Heart left ventricle (tissue), 16 donors: ENCODE measurements at regions not wholly inside any gene's neighbourhood (a gene's known extent, or its start where the extent isn't known, plus 50 kb on each side); places are given as distances from the start of the nearest gene placed in this dataset.

Experiments
- ATAC-seq, 4 donors: fragments of 200-7000 bp; cut with Tn5 transposase; one replicate each; pipeline ENCODE4 v1.9.1; 2020 to 2022; ENCODE audit warnings: moderate library complexity in 4 of 4, mild to moderate bottlenecking in 3 of 4, moderate number of reproducible peaks in 1 of 4
- DNase-seq, 5 donors: peaks; one replicate each; pipeline ENCODE4 v3.0.0-alpha.2; 2020
- H3K27ac ChIP-seq, 12 donors: fragments of 200-600 bp; sonication (generic) in 4 of 12; one replicate each; pipeline versions ENCODE4 v1.5.0 to v1.8.0; 2016 to 2022; ENCODE audit warnings: mild to moderate bottlenecking in 2 of 12
- H3K27me3 ChIP-seq, 9 donors: fragments of 200-600 bp; sonication (generic) in 2 of 9; one replicate each; pipeline versions ENCODE4 v1.5.1 to v1.8.0; 2016 to 2022; ENCODE audit warnings: mild to moderate bottlenecking in 3 of 9
- H3K36me3 ChIP-seq, 9 donors: fragments of 200-600 bp; sonication (generic) in 2 of 9; one replicate each; pipeline versions ENCODE4 v1.5.0 to v1.8.0; 2018 to 2022; ENCODE audit warnings: mild to moderate bottlenecking in 2 of 9
- H3K4me1 ChIP-seq, 12 donors: fragments of 200-600 bp; sonication (generic) in 4 of 12; one replicate each; pipeline versions ENCODE4 v1.5.0 to v1.8.0; 2016 to 2022; ENCODE audit warnings: mild to moderate bottlenecking in 3 of 12
- H3K4me3 ChIP-seq, 12 donors: fragments of 200-600 bp; sonication (generic) in 4 of 12; one replicate each; pipeline versions ENCODE4 v1.5.0 to v1.8.0; 2017 to 2022; ENCODE audit warnings: mild to moderate bottlenecking in 9 of 12, moderate library complexity in 4 of 12
- H3K9me3 ChIP-seq, 12 donors: fragments of 200-600 bp; sonication (generic) in 4 of 12; one replicate each; pipeline versions ENCODE4 v1.5.0 to v1.8.0; 2016 to 2022; ENCODE audit warnings: mild to moderate bottlenecking in 1 of 12
- POLR2A ChIP-seq, 2 donors: fragments of 450-650 bp; IDR thresholded peaks; one replicate each; pipeline ENCODE4 v1.6.1; 2017; ENCODE audit warnings: antibody characterized with exemption in 2 of 2, mild to moderate bottlenecking in 2 of 2, moderate library complexity in 2 of 2
- WGBS, 4 donors: extraction: QIAGEN DNeasy Blood & Tissue Kit in 2 of 4; methylation state at CpG; one replicate each; pipeline versions ENCODE4 v1.1.5 to v1.1.7; 2013 to 2018; 5-methylcytosine and 5-hydroxymethylcytosine counted together
- intact Hi-C, 10 donors: fragments of 100-400 bp; cut with DNase I; formaldehyde crosslinking; loops; one replicate each; pipeline versions ENCODE4 v1.11.1 to v1.14.2; 2022
- TF ChIP-seq, protein P1 (sequence below), 12 donors: fragments of 200-600 bp; sonication (generic) in 4 of 12; IDR thresholded peaks; one replicate each; pipeline versions ENCODE4 v1.5.0 to v1.8.0; 2018 to 2022; ENCODE audit warnings: antibody characterized with exemption in 12 of 12, mild to moderate bottlenecking in 5 of 12
- donor health status: ischemic (EF 13 %, LVEDD 7.1; RV severe dilation, severe dysfunction).
- donor health status: healthy with polysubstance abuse.
- donor health status: DM: no; HTN: yes; CAD: no.
- donor health status: DM: no; HTN: no; CAD: no.
- donor health status: ischemic (EF 25% LVEDD 6.9; RV normal size, moderate dysfunction).
- donor health status: ischemic (EF 25% LVEDD 5.7; RV mildly dilated, moderate dysfunction).
- donor health status: healthy.
- donor health status: DM: yes; HTN: yes; CAD: no.
- donor health status: ischemic (EF 35%, LVEDD 5.7; RV mildly dilated, moderate dysfunction).
- donor health status: nonischemic (EF 11% LVEDD 7.7; RV severe dilation, severe dysfunction).
- donor health status: DM: yes; HTN: yes; CAD: no.
- donor health status: PGD.
- donor health status: ischemic (EF 29% LVEDD 5.4; RV normal size, mild dysfunction).
- donor health status: nonischemic (EF 23%, LVEDD 6.1; RV moderate dilation, normal function).

DNA sequence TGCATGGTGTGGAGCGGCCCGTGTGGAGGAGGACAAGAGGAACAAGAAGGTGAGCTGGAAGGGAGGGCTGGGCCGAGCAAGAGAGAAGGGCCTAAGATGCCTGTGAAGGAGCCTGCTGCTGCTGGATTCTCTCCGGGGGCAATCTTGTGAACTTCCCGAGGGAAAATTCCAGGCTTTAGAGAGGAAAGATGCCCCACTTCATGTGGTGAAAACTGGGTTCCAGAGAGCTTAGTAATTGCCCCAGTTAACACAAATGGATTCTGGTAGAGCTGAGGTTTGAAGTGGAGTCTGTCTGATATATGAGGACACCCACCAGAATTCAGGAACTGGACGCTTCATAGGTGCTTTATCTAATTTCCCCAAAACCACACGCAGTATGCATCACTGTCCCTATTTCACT lies 114.1 kb upstream of the ZMIZ1 start:
- ATAC-seq (no peak), DNase-seq (no peak)
- no peak overlapping the region for H3K27ac ChIP-seq
- H3K4me1 ChIP-seq = peaks cover 0 to 36% (median 6%) of the 10 kb centered on the region in 12 donors
- H3K27me3 ChIP-seq = no peaks in the 10 kb centered on the region
- no peaks in the 10 kb centered on the region for H3K9me3 ChIP-seq
- no peaks in the 10 kb centered on the region for H3K36me3 ChIP-seq
- TF ChIP-seq, protein P1, sequence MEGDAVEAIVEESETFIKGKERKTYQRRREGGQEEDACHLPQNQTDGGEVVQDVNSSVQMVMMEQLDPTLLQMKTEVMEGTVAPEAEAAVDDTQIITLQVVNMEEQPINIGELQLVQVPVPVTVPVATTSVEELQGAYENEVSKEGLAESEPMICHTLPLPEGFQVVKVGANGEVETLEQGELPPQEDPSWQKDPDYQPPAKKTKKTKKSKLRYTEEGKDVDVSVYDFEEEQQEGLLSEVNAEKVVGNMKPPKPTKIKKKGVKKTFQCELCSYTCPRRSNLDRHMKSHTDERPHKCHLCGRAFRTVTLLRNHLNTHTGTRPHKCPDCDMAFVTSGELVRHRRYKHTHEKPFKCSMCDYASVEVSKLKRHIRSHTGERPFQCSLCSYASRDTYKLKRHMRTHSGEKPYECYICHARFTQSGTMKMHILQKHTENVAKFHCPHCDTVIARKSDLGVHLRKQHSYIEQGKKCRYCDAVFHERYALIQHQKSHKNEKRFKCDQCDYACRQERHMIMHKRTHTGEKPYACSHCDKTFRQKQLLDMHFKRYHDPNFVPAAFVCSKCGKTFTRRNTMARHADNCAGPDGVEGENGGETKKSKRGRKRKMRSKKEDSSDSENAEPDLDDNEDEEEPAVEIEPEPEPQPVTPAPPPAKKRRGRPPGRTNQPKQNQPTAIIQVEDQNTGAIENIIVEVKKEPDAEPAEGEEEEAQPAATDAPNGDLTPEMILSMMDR (IDR thresholded peaks at IDR 0.05) = no peak
- no peak for TF ChIP-seq POLR2A (IDR thresholded peaks at IDR 0.05)
- 94 to 97% (median 96%) methylated on average over 7 of the region's 7 CpGs for WGBS, 4 donors
- intact Hi-C loops = no loop called here
- H3K4me3 ChIP-seq = no peak overlapping the region

DNA sequence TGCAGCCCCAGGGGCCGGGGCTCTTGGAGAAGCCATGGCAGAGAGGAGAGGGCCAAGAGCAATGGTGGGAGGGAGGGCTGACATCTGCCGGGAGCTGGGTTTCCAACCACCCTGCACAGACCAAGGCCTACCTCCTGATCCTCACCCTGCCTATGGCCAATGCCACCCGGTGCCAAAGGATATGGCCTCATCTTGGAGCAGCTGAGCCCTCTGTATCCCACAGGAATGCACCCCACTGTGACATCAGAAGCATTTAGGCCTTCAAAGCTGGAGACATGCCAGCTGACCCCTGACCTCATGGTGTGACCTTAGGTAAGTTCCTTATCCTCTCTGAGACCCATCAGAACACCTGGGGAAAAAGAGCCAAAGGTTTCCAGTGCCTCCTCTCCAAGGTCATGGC lies 113.6 kb upstream of the ZMIZ1 start:
- no peak for TF ChIP-seq POLR2A (IDR thresholded peaks at IDR 0.05)
- TF ChIP-seq, protein P1 (IDR thresholded peaks at IDR 0.05) = no peak
- ATAC-seq (no peak), DNase-seq (no peak)
- 60 to 96% (median 89%) methylated on average over 1 to 3 of the region's 3 CpGs for WGBS, 4 donors
- intact Hi-C loops = no loop called here
- H3K27me3 ChIP-seq = no peaks in the 10 kb centered on the region
- H3K9me3 ChIP-seq = no peaks in the 10 kb centered on the region
- no peak overlapping the region for H3K4me3 ChIP-seq
- no peak overlapping the region for H3K27ac ChIP-seq
- H3K4me1 ChIP-seq = peaks cover 0 to 41% (median 10%) of the 10 kb centered on the region in 12 donors
- no peaks in the 10 kb centered on the region for H3K36me3 ChIP-seq

DNA sequence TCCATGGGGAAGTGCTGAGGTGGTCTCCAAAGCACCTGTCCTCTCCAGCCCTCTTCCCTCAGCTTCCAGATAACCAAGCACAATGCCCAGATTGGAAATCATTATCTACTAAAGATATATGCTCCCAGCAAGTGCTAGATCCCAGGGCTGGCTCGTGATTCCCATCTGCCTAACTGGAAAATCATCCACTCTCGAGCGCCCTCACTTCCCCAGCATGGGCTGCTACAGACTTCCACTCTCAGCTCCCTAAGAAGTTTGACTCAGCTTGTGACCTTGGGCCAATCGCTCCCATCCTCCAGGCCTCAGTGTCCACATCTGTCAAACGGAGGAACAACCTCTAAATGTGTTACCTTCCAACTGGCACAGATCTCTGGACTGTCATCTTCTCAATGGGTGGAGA lies 112.4 kb upstream of the ZMIZ1 start:
- H3K27ac ChIP-seq = no peak overlapping the region
- ATAC-seq (no peak), DNase-seq (no peak)
- no peak for TF ChIP-seq POLR2A (IDR thresholded peaks at IDR 0.05)
- TF ChIP-seq, protein P1 (IDR thresholded peaks at IDR 0.05) = no peak
- intact Hi-C loops = no loop called here
- H3K4me1 ChIP-seq = peaks cover 0 to 52% (median 18%) of the 10 kb centered on the region in 12 donors
- no peaks in the 10 kb centered on the region for H3K27me3 ChIP-seq
- 93 to 100% (median 97%) methylated on average over 4 to 5 of the region's 5 CpGs for WGBS, 4 donors
- H3K36me3 ChIP-seq = no peaks in the 10 kb centered on the region
- no peak overlapping the region for H3K4me3 ChIP-seq
- H3K9me3 ChIP-seq = no peaks in the 10 kb centered on the region

DNA sequence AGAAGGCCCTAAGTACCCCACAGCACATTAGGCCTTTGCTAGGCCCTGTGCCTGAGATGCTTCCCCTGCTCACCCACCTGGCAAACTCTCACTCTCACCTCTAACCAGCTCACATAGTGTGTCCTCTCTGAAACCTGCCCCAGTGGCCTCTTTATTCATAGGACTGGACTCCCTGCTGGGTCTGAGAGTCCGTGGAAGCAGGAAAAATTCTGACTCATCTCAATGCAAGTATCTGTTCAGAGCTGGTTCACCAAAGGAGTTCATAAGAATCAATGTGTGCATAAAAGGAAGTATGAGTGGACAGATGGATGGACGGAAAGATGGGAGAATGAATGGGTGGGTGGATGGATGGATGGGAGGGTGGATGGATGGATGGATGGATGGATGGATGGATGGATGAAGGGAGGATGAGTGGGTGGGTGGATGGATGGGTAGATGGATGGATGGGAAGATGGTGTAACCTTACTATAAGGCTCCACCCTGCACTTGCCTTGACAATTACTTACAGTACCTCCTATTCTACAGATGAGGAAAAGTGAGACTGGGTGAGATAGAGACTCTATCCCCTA lies 111.2 kb upstream of the ZMIZ1 start:
- WGBS, 4 donors = 90 to 100% (median 97%) methylated on average over 2 of the region's 2 CpGs
- TF ChIP-seq POLR2A (IDR thresholded peaks at IDR 0.05) = no peak
- TF ChIP-seq, protein P1 (IDR thresholded peaks at IDR 0.05) = no peak
- H3K27ac ChIP-seq = no peak overlapping the region
- no peaks in the 10 kb centered on the region for H3K9me3 ChIP-seq
- no peaks in the 10 kb centered on the region for H3K36me3 ChIP-seq
- intact Hi-C loops = no loop called here
- H3K27me3 ChIP-seq = no peaks in the 10 kb centered on the region
- H3K4me3 ChIP-seq = no peak overlapping the region
- peaks cover 0 to 43% (median 18%) of the 10 kb centered on the region in 12 donors for H3K4me1 ChIP-seq
- no peak for ATAC-seq
- DNase-seq = no peak
